ENCODE measurements at regions not wholly inside any gene's neighbourhood (a gene's known extent, or its start where the extent isn't known, plus 50 kb on each side); places are given as distances from the start of the nearest gene placed in this dataset.

DNA sequence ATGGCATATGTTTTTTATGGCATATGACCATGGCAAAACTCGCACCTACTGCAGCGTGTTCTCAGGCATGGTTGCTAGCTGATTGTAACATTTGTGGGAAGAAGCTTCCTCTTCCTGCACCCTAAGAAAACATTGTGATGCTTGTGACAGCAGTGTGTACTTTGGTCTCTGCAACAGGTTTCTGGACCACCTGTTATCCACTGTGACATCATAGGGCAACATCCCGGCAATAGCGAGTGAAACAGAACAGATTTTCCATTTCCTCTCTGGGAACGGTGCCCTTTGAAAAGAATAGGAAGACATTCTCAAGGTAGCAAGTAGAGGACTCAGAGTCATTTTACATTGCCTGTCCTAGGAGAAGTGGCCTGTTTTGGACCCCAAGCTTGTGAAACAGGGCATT is 135.4 kb upstream of the TRHDE start:
- TF ChIP-seq, protein P1, sequence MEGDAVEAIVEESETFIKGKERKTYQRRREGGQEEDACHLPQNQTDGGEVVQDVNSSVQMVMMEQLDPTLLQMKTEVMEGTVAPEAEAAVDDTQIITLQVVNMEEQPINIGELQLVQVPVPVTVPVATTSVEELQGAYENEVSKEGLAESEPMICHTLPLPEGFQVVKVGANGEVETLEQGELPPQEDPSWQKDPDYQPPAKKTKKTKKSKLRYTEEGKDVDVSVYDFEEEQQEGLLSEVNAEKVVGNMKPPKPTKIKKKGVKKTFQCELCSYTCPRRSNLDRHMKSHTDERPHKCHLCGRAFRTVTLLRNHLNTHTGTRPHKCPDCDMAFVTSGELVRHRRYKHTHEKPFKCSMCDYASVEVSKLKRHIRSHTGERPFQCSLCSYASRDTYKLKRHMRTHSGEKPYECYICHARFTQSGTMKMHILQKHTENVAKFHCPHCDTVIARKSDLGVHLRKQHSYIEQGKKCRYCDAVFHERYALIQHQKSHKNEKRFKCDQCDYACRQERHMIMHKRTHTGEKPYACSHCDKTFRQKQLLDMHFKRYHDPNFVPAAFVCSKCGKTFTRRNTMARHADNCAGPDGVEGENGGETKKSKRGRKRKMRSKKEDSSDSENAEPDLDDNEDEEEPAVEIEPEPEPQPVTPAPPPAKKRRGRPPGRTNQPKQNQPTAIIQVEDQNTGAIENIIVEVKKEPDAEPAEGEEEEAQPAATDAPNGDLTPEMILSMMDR (IDR thresholded peaks at IDR 0.05; ENCODE audit: insufficient read depth, low read length, severe bottlenecking) = no peak
- DNase-seq (ENCODE audit: low read depth) (no peak), FAIRE-seq (no peak)
- no peaks in the 10 kb centered on the region for H3K36me3 ChIP-seq (ENCODE audit: control insufficient read depth, insufficient read depth, low read length)
- no peaks in the 10 kb centered on the region for H3K27me3 ChIP-seq (ENCODE audit: control insufficient read depth, insufficient read depth, low read length)
- H3K4me3 ChIP-seq (ENCODE audit: low read depth, low read length) = no peak overlapping the region

DNA sequence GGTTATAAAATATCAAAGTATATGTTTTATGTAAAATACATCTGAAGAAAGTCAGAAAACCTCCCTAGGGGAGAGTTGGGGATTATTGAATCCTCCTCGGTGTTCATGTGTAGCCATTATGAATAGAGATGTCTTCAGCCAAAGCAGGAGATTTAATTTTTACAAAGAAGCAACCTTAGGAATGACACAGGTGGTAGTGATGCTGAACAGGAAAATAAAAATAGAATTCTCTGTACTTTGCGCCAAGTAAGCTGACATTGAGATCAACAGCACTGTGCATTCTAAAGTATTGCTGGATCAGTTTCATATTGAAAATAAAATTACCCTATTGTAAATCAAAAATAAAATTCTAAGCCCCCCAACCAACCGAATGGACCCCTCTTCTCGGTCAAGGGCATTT is 132.8 kb upstream of the TRHDE start:
- Histone ChIP-seq H3K27me3 (ENCODE audit: control insufficient read depth, insufficient read depth, low read length) (no peaks in the 10 kb centered on the region), H3K36me3 (ENCODE audit: control insufficient read depth, insufficient read depth, low read length) (no peaks in the 10 kb centered on the region), H3K4me3 (ENCODE audit: low read depth, low read length) (no peak overlapping the region)
- no peak for FAIRE-seq
- DNase-seq (ENCODE audit: low read depth) = no peak
- TF ChIP-seq, protein P1 (IDR thresholded peaks at IDR 0.05; ENCODE audit: insufficient read depth, low read length, severe bottlenecking) = no peak

DNA sequence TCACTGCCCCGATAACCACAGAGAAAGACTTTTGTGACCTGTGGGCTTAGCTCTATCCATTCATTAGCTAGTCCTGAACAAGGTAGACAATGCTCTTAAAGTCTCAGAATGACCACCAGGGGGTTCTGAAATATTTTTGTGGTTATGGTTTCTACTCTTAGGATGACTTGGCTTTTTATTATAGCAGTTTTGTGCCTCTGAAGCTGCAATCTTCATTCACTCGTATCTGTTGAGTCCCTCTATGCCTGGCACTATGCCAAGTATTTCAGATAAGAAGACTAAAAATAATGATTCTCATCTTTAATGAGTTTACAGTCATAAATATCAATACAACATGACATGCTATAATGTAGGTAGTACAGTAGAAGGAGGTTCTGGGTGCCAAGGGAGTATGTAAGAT is 130.8 kb upstream of the TRHDE start:
- FAIRE-seq (no peak), DNase-seq (ENCODE audit: low read depth) (no peak)
- TF ChIP-seq, protein P1 (IDR thresholded peaks at IDR 0.05; ENCODE audit: insufficient read depth, low read length, severe bottlenecking) = no peak
- Histone ChIP-seq H3K36me3 (ENCODE audit: control insufficient read depth, insufficient read depth, low read length) (no peaks in the 10 kb centered on the region), H3K4me3 (ENCODE audit: low read depth, low read length) (no peak overlapping the region), H3K27me3 (ENCODE audit: control insufficient read depth, insufficient read depth, low read length) (no peaks in the 10 kb centered on the region)

DNA sequence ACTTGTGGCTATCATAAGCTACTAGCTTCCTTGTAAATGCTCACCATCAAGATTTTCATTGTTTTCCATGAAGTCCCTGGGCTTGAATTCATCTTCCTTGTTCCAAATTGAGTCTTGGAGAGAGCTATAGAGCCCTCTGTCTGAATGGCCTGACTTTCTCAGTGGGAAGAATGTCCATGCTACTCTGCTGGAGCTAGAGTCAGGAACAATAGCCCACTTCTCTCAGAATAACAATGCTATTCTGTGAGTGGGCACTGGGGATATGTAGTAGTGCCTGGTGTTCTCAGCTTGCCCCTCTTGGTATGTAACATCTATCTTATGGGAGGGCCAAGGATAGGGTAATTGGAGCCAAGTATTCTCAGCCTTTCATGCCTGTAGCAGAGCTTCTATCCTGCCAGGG is 127.6 kb upstream of the TRHDE start:
- DNase-seq (ENCODE audit: low read depth) (no peak), FAIRE-seq (no peak)
- Histone ChIP-seq H3K27me3 (ENCODE audit: control insufficient read depth, insufficient read depth, low read length) (no peaks in the 10 kb centered on the region), H3K36me3 (ENCODE audit: control insufficient read depth, insufficient read depth, low read length) (no peaks in the 10 kb centered on the region), H3K4me3 (ENCODE audit: low read depth, low read length) (no peak overlapping the region)
- TF ChIP-seq, protein P1 (IDR thresholded peaks at IDR 0.05; ENCODE audit: insufficient read depth, low read length, severe bottlenecking) = no peak

DNA sequence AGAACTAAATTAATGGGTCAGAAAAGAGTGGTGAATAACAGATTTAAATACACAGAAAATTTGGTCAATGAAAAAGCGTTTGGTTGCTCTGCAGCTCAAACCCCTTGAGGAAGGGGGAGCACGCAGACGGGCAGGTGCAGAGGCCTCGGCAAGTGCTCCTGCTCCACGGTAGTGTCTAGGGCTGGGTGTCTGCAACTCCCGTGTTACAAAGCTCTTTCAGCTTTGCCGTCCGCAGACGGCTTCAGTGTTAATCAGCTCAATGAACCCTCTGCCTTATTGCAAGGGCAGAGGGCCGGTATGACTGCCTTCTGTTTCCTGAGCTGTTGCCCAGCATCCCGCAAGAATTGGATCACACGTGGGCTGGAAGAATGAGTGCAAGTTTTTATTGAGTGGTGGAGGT is 125.7 kb upstream of the TRHDE start:
- no peaks in the 10 kb centered on the region for H3K27me3 ChIP-seq (ENCODE audit: control insufficient read depth, insufficient read depth, low read length)
- no peak for FAIRE-seq
- DNase-seq (ENCODE audit: low read depth) = no peak
- no peak overlapping the region for H3K4me3 ChIP-seq (ENCODE audit: low read depth, low read length)
- H3K36me3 ChIP-seq (ENCODE audit: control insufficient read depth, insufficient read depth, low read length) = no peaks in the 10 kb centered on the region
- TF ChIP-seq, protein P1 (IDR thresholded peaks at IDR 0.05; ENCODE audit: insufficient read depth, low read length, severe bottlenecking) = no peak

DNA sequence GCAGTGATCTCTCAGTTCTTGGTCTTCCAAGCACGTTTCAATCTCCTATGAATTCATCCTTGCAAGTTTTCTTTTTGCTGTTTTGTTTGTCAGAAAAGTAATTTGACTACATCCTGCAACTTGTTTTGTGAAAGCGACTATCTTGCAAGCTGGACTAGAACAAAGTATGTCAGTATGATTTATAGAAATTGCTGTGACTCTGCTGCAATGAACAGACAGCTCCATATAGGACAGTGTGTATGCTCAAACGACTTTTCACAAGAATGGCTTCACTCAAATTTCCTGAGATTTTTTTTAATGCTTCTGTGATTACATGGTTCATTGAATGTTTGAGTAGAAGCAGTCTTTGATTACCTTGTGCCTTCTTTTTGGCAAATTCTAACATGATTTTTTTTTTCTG is 123.5 kb upstream of the TRHDE start:
- DNase-seq (ENCODE audit: low read depth) (no peak), FAIRE-seq (no peak)
- Histone ChIP-seq H3K4me3 (ENCODE audit: low read depth, low read length) (no peak overlapping the region), H3K36me3 (ENCODE audit: control insufficient read depth, insufficient read depth, low read length) (no peaks in the 10 kb centered on the region), H3K27me3 (ENCODE audit: control insufficient read depth, insufficient read depth, low read length) (no peaks in the 10 kb centered on the region)
- TF ChIP-seq, protein P1 (IDR thresholded peaks at IDR 0.05; ENCODE audit: insufficient read depth, low read length, severe bottlenecking) = no peak

Measured in bronchial epithelial cell (primary cell).